Spleen (tissue), 7 donors: ENCODE measurements at regions not wholly inside any gene's neighbourhood (a gene's known extent, or its start where the extent isn't known, plus 50 kb on each side); places are given as distances from the start of the nearest gene placed in this dataset.

Source experiments
- POLR2AphosphoS5 ChIP-seq, 3 donors: sonication (generic); formaldehyde crosslinking; IDR thresholded peaks; one replicate each; pipeline ENCODE4 v1.5.1; 2017; ENCODE audit warnings: antibody characterized with exemption in 3 of 3
- TF ChIP-seq, protein P1 (sequence below), 11 experiments: fragments of 200-600 bp in 7 of 11; fragments of 450-650 bp in 4 of 11; sonication (generic) in 4 of 11; IDR thresholded peaks in 8 of 11; conservative IDR thresholded peaks in 3 of 11; 1 replicate in 7 of 11; 2 replicates in 4 of 11; pipeline versions ENCODE4 v1.4.0 to v1.8.0; 2016 to 2021; ENCODE audit warnings: antibody characterized with exemption in 11 of 11, inconsistent platforms in 4 of 11, mild to moderate bottlenecking in 1 of 11
- donor health status: DM: no; HTN: no; CAD: no; lungs with moderate emphysema.
- donor health status: DM: no; HTN: no; CAD: no.
- donor health status: DM: no; HTN: no; CAD: no.

DNA sequence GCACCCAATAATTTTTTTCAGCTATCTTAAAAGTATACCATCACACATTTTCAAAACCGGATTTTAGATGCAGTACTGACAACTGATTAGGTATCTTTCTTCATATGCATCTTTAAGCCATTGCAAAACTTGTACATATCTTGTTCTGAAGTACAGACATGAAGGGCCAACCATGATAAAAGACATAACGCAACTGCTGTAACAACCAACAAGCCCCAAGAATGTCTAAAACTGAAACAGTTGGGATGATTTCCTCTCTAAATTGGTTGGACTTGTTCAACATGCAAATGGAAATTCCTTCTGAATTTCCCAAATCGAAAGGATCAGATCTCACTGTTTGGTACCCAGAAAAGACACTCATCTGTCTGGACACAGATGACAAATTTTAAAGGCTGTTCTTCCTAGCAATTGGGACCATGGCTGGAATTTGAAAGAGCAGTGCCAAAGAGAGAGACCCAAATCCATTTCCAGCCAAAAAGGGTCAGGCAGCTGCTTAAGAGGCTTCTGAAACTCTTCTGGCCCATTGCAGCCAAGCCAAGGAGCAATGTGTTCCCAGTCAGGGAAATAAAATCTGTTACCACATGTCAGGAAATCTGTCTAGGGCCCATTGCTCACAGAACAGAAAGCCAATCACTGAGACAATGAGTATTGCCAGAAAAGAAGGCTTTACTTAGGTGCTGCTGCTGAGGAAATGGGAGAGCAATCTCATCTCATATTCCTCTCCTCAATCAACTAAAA, 1122.4 kb upstream of the USP15 start:
- TF ChIP-seq POLR2AphosphoS5 (IDR thresholded peaks at IDR 0.05): no peak
- TF ChIP-seq, protein P1, sequence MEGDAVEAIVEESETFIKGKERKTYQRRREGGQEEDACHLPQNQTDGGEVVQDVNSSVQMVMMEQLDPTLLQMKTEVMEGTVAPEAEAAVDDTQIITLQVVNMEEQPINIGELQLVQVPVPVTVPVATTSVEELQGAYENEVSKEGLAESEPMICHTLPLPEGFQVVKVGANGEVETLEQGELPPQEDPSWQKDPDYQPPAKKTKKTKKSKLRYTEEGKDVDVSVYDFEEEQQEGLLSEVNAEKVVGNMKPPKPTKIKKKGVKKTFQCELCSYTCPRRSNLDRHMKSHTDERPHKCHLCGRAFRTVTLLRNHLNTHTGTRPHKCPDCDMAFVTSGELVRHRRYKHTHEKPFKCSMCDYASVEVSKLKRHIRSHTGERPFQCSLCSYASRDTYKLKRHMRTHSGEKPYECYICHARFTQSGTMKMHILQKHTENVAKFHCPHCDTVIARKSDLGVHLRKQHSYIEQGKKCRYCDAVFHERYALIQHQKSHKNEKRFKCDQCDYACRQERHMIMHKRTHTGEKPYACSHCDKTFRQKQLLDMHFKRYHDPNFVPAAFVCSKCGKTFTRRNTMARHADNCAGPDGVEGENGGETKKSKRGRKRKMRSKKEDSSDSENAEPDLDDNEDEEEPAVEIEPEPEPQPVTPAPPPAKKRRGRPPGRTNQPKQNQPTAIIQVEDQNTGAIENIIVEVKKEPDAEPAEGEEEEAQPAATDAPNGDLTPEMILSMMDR (IDR thresholded peaks at IDR 0.05 in 8 of 11, conservative IDR thresholded peaks at IDR 0.05 in 3 of 11): no peak
